ENCODE measurements at regions not wholly inside any gene's neighbourhood (a gene's known extent, or its start where the extent isn't known, plus 50 kb on each side); places are given as distances from the start of the nearest gene placed in this dataset.

DNA sequence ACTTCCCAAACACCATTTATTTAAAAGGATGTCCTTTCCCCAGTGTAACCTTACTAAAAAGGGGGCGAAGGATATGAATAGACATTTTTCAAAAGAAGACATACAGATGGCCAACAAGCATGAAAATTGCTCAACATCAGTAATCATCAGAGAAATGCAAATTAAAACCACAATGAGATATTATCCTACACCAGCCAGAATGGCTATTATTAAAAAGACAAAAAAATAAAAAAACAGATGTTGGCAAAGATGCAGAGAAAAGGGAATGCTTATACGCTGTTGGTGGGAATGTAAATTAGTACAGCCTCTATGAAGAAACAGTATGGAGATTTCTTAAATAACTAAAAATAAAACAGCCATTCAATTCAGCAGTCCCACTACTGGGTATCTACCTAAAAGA lies 142.3 kb upstream of the NT5C1B start:
- POLR2A ChIA-PET, result no interaction called here
- Histone ChIP-seq H3K36me3 (ENCODE audit: control insufficient read depth in 2 of 2, insufficient read depth in 1 of 2, low read length in 2 of 2) (no peaks in the 10 kb centered on the region), H3K9me3 (ENCODE audit: control insufficient read depth, insufficient read depth, low read depth, low read length) (no peaks in the 10 kb centered on the region), H3K4me3 (ENCODE audit: low read depth, low read length) (no peak overlapping the region), H3K4me1 (ENCODE audit: control insufficient read depth, insufficient read depth, low read length) (no peaks in the 10 kb centered on the region), H3K27ac (ENCODE audit: extremely low read depth, low read depth, low read length) (no peak overlapping the region)
- CTCF ChIA-PET, result no interaction called here
- TF ChIP-seq ZNF350 (tag by site-specific recombination; IDR thresholded peaks at IDR 0.05) (no peak), ZNF211 (tag by site-specific recombination; IDR thresholded peaks at IDR 0.05; ENCODE audit: low read depth) (no peak), ZNF560 (tag by site-specific recombination; IDR thresholded peaks at IDR 0.05; ENCODE audit: borderline replicate concordance) (no peak), KLF1 (tag by site-specific recombination; IDR thresholded peaks at IDR 0.05) (no peak), ZBTB17 (tag by site-specific recombination; IDR thresholded peaks at IDR 0.05) (no peak), ZNF768 (tag by site-specific recombination; IDR thresholded peaks at IDR 0.05) (no peak), FEZF1 (tag by site-specific recombination; IDR thresholded peaks at IDR 0.05) (no peak), ZNF140 (tag by site-specific recombination; IDR thresholded peaks at IDR 0.05) (no peak), ZNF629 (tag by site-specific recombination; IDR thresholded peaks at IDR 0.05) (no peak), ZFP3 (tag by site-specific recombination; IDR thresholded peaks at IDR 0.05; ENCODE audit: low read depth) (no peak), ZNF157 (tag by site-specific recombination; IDR thresholded peaks at IDR 0.05) (no peak), ZNF175 (tag by site-specific recombination; IDR thresholded peaks at IDR 0.05) (no peak), GFI1B (tag by site-specific recombination; IDR thresholded peaks at IDR 0.05) (no peak), ZFP41 (tag by site-specific recombination; IDR thresholded peaks at IDR 0.05; ENCODE audit: borderline replicate concordance) (no peak), TRIM28 (IDR thresholded peaks at IDR 0.05; ENCODE audit: borderline replicate concordance, low read length) (no peak)
- TF ChIP-seq, protein P1, sequence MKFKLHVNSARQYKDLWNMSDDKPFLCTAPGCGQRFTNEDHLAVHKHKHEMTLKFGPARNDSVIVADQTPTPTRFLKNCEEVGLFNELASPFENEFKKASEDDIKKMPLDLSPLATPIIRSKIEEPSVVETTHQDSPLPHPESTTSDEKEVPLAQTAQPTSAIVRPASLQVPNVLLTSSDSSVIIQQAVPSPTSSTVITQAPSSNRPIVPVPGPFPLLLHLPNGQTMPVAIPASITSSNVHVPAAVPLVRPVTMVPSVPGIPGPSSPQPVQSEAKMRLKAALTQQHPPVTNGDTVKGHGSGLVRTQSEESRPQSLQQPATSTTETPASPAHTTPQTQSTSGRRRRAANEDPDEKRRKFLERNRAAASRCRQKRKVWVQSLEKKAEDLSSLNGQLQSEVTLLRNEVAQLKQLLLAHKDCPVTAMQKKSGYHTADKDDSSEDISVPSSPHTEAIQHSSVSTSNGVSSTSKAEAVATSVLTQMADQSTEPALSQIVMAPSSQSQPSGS (tag by site-specific recombination; IDR thresholded peaks at IDR 0.05; ENCODE audit: low read depth), result no peak
- TF ChIP-seq, protein P2, sequence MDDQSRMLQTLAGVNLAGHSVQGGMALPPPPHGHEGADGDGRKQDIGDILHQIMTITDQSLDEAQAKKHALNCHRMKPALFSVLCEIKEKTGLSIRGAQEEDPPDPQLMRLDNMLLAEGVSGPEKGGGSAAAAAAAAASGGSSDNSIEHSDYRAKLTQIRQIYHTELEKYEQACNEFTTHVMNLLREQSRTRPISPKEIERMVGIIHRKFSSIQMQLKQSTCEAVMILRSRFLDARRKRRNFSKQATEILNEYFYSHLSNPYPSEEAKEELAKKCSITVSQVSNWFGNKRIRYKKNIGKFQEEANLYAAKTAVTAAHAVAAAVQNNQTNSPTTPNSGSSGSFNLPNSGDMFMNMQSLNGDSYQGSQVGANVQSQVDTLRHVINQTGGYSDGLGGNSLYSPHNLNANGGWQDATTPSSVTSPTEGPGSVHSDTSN (CRISPR knock-in tag; IDR thresholded peaks at IDR 0.05), result no peak
- TF ChIP-seq, protein P3, sequence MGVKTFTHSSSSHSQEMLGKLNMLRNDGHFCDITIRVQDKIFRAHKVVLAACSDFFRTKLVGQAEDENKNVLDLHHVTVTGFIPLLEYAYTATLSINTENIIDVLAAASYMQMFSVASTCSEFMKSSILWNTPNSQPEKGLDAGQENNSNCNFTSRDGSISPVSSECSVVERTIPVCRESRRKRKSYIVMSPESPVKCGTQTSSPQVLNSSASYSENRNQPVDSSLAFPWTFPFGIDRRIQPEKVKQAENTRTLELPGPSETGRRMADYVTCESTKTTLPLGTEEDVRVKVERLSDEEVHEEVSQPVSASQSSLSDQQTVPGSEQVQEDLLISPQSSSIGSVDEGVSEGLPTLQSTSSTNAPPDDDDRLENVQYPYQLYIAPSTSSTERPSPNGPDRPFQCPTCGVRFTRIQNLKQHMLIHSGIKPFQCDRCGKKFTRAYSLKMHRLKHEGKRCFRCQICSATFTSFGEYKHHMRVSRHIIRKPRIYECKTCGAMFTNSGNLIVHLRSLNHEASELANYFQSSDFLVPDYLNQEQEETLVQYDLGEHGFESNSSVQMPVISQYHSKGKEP (tag by site-specific recombination; IDR thresholded peaks at IDR 0.05), result no peak
- TF ChIP-seq, protein P4, sequence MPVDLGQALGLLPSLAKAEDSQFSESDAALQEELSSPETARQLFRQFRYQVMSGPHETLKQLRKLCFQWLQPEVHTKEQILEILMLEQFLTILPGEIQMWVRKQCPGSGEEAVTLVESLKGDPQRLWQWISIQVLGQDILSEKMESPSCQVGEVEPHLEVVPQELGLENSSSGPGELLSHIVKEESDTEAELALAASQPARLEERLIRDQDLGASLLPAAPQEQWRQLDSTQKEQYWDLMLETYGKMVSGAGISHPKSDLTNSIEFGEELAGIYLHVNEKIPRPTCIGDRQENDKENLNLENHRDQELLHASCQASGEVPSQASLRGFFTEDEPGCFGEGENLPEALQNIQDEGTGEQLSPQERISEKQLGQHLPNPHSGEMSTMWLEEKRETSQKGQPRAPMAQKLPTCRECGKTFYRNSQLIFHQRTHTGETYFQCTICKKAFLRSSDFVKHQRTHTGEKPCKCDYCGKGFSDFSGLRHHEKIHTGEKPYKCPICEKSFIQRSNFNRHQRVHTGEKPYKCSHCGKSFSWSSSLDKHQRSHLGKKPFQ (tag by site-specific recombination; IDR thresholded peaks at IDR 0.05), result no peak
- TF ChIP-seq, protein P5, sequence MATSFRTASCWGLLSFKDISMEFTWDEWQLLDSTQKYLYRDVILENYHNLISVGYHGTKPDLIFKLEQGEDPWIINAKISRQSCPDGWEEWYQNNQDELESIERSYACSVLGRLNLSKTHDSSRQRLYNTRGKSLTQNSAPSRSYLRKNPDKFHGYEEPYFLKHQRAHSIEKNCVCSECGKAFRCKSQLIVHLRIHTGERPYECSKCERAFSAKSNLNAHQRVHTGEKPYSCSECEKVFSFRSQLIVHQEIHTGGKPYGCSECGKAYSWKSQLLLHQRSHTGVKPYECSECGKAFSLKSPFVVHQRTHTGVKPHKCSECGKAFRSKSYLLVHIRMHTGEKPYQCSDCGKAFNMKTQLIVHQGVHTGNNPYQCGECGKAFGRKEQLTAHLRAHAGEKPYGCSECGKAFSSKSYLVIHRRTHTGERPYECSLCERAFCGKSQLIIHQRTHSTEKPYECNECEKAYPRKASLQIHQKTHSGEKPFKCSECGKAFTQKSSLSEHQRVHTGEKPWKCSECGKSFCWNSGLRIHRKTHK (tag by site-specific recombination; IDR thresholded peaks at IDR 0.05), result no peak

All from HEK293 (cell line).